Stomach (tissue), 4 donors: ENCODE measurements at regions not wholly inside any gene's neighbourhood (a gene's known extent, or its start where the extent isn't known, plus 50 kb on each side); places are given as distances from the start of the nearest gene placed in this dataset.

Source experiments
- CTCF ChIP-seq, 7 experiments: fragments of 450-650 bp in 4 of 7; fragments of 200-600 bp in 3 of 7; sonication (generic) in 3 of 7; IDR thresholded peaks; one replicate each; pipeline ENCODE4 v1.5.1; 2016 to 2019; ENCODE audit warnings: antibody characterized with exemption in 7 of 7, control low read depth in 2 of 7, mild to moderate bottlenecking in 1 of 7
- EP300 ChIP-seq: sonication (generic); formaldehyde crosslinking; IDR thresholded peaks from one replicate; pipeline ENCODE4 v1.6.1; 2017; ENCODE audit warnings: antibody characterized with exemption
- POLR2AphosphoS5 ChIP-seq, 3 donors: sonication (generic); formaldehyde crosslinking; IDR thresholded peaks; one replicate each; pipeline ENCODE4 v1.6.1; 2016; ENCODE audit warnings: antibody characterized with exemption in 3 of 3

- TF ChIP-seq POLR2AphosphoS5 (IDR thresholded peaks at IDR 0.05) (no peak), CTCF (IDR thresholded peaks at IDR 0.05) (peak in 2 of 7 experiments; percentile 20 to 28), EP300 (no peak)
These were observed 117.2 kb downstream of the SPATA31D1 start for GRCh38 chr9:82105729-82106128.
